Stomach (tissue), 8 donors: ENCODE measurements at regions not wholly inside any gene's neighbourhood (a gene's known extent, or its start where the extent isn't known, plus 50 kb on each side); places are given as distances from the start of the nearest gene placed in this dataset.

Experiments used
- DNase-seq, 2 donors: peaks; one replicate each; pipeline versions ENCODE4 v3.0.0 to v3.0.0-alpha.2; 2013 to 2019
- H3K27ac ChIP-seq, 5 donors: fragments of 200-600 bp in 4 of 5; sonication (generic) in 4 of 5; one replicate each; pipeline ENCODE4 v1.5.1; 2013 to 2019; ENCODE audit warnings: mild to moderate bottlenecking in 1 of 5, moderate library complexity in 1 of 5
- H3K27me3 ChIP-seq, 3 donors: fragments of 200-600 bp; sonication (generic); one replicate each; pipeline ENCODE4 v1.5.1; 2017 to 2019; ENCODE audit warnings: mixed run types in 1 of 3
- H3K36me3 ChIP-seq, 4 donors: fragments of 200-600 bp; sonication (generic); 1 replicate in 3 of 4; 2 replicates in 1 of 4; pipeline ENCODE4 v1.5.1; 2016 to 2019
- H3K4me1 ChIP-seq, 4 donors: fragments of 200-600 bp; sonication (generic); one replicate each; pipeline ENCODE4 v1.5.1; 2016 to 2019
- H3K4me3 ChIP-seq, 4 donors: fragments of 200-600 bp; sonication (generic) in 3 of 4; one replicate each; pipeline ENCODE4 v1.5.1; 2016 to 2019; ENCODE audit warnings: mild to moderate bottlenecking in 1 of 4
- H3K9me3 ChIP-seq, 4 donors: fragments of 200-600 bp; sonication (generic); one replicate each; pipeline ENCODE4 v1.5.1; 2016 to 2019
- CTCF ChIP-seq, 7 experiments: fragments of 450-650 bp in 4 of 7; fragments of 200-600 bp in 3 of 7; sonication (generic) in 3 of 7; IDR thresholded peaks; one replicate each; pipeline ENCODE4 v1.5.1; 2016 to 2019; ENCODE audit warnings: antibody characterized with exemption in 7 of 7, control low read depth in 2 of 7, mild to moderate bottlenecking in 1 of 7
- EP300 ChIP-seq: sonication (generic); formaldehyde crosslinking; IDR thresholded peaks from one replicate; pipeline ENCODE4 v1.6.1; 2017; ENCODE audit warnings: antibody characterized with exemption
- POLR2A ChIP-seq, 4 donors: fragments of 450-650 bp; IDR thresholded peaks; one replicate each; pipeline ENCODE4 v1.6.1; 2016; ENCODE audit warnings: antibody characterized with exemption in 4 of 4, control low read depth in 2 of 4, mild to moderate bottlenecking in 1 of 4, moderate library complexity in 1 of 4
- POLR2AphosphoS5 ChIP-seq, 3 donors: sonication (generic); formaldehyde crosslinking; IDR thresholded peaks; one replicate each; pipeline ENCODE4 v1.6.1; 2016; ENCODE audit warnings: antibody characterized with exemption in 3 of 3
- WGBS, 5 donors: extraction: QIAGEN DNeasy Blood & Tissue Kit in 3 of 5; methylation state at CpG; one replicate each; pipeline versions ENCODE4 v1.1.5 to v1.1.7; 2013 to 2018; 5-methylcytosine and 5-hydroxymethylcytosine counted together
- intact Hi-C: fragments of 100-400 bp; cut with DNase I; formaldehyde crosslinking; loops from one replicate; pipeline ENCODE4 v1.15.1; 2023; ENCODE audit warnings: low total_unique reads
- donor health status: healthy with polysubstance abuse.
- donor health status: Bipolar disorder and iron deficiency.
- donor health status: healthy.

DNA sequence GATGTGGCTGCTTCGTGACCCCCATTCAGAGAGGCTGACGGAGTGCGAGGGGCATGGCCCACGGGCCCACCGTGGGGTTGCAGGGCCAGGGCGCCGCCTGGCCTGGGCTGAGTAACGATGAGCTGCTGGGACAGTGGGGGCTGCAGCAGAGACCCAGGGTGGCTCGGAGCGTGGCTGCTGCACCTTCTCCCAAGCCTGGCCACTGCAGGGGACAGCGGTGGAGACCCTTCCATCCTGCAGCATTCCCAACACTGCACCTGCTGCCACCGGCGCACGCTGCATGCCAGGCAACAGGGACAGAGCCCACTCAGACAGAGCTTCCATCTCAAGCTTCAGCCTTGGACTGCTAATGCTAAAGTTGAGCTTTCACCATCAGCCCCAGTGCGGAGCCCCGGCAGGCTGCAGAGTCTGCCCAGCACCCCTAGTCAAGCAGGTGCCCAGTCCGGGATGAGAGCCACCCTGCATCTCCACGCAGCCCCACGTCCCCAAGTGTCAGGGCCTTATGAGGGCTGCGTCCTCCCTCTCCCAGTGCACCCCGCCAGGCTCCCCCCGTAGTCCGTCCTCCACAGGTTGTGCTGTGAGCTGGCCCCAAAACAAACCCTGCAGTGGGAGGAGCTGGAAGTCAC lies 89.4 kb upstream of the AFDN start:
- WGBS, 5 donors = 89 to 96% (median 91%) methylated on average over 12 to 23 of the region's 23 CpGs
- no peak overlapping the region for H3K4me3 ChIP-seq
- no peaks in the 10 kb centered on the region for H3K9me3 ChIP-seq
- H3K4me1 ChIP-seq = peaks cover 7 to 16% (median 10%) of the 10 kb centered on the region in 4 donors
- TF ChIP-seq POLR2AphosphoS5 (IDR thresholded peaks at IDR 0.05) = no peak
- no peak for TF ChIP-seq POLR2A (IDR thresholded peaks at IDR 0.05)
- TF ChIP-seq CTCF (IDR thresholded peaks at IDR 0.05) = no peak
- no peak for TF ChIP-seq EP300
- intact Hi-C loops = no loop called here
- peaks cover 0 to 9% (median 0%) of the 10 kb centered on the region in 3 donors for H3K27me3 ChIP-seq
- no peak overlapping the region for H3K27ac ChIP-seq
- DNase-seq = peak in 1 of 2 donors; percentile 17
- no peaks in the 10 kb centered on the region for H3K36me3 ChIP-seq

- 91 to 94% (median 92%) methylated on average over 7 to 13 of the region's 13 CpGs for WGBS, 5 donors
- intact Hi-C loops = no loop called here
- peak in 1 of 2 donors; percentile 14 for DNase-seq
Measured at GRCh38 chr6:167738386-167738785, 88.3 kb upstream of the AFDN start.

GRCh38 chr6:167739721-167740475 lies 86.8 kb upstream of the AFDN start:
- Histone ChIP-seq H3K4me3 (no peak overlapping the region), H3K4me1 (peaks cover 0 to 7% (median 2%) of the 10 kb centered on the region in 4 donors), H3K27ac (no peak overlapping the region), H3K36me3 (no peaks in the 10 kb centered on the region), H3K27me3 (peaks cover 0 to 9% (median 0%) of the 10 kb centered on the region in 3 donors), H3K9me3 (peaks cover 0 to 4% (median 2%) of the 10 kb centered on the region in 4 donors)
- no peak for TF ChIP-seq POLR2AphosphoS5 (IDR thresholded peaks at IDR 0.05)
- peak in 1 of 2 donors; percentile 5 for DNase-seq
- intact Hi-C loops = no loop called here
- WGBS, 5 donors = 92 to 97% (median 94%) methylated on average over 23 of the region's 23 CpGs

More at GRCh38 chr6:167738386-167738785, 88.3 kb upstream of the AFDN start:
- peaks cover 0 to 9% (median 0%) of the 10 kb centered on the region in 3 donors for H3K27me3 ChIP-seq
- H3K4me1 ChIP-seq = peaks cover 7 to 22% (median 10%) of the 10 kb centered on the region in 4 donors
- H3K4me3 ChIP-seq = no peak overlapping the region
- H3K9me3 ChIP-seq = no peaks in the 10 kb centered on the region
- H3K36me3 ChIP-seq = no peaks in the 10 kb centered on the region
- no peak overlapping the region for H3K27ac ChIP-seq
- no peak for TF ChIP-seq POLR2AphosphoS5 (IDR thresholded peaks at IDR 0.05)
- TF ChIP-seq EP300 = no peak
- no peak for TF ChIP-seq CTCF (IDR thresholded peaks at IDR 0.05)
- no peak for TF ChIP-seq POLR2A (IDR thresholded peaks at IDR 0.05)

- TF ChIP-seq POLR2AphosphoS5 (IDR thresholded peaks at IDR 0.05) = no peak
- TF ChIP-seq POLR2A (IDR thresholded peaks at IDR 0.05) = no peak
- TF ChIP-seq CTCF (IDR thresholded peaks at IDR 0.05) = no peak
- TF ChIP-seq EP300 = no peak
- H3K36me3 ChIP-seq = no peaks in the 10 kb centered on the region
- H3K4me3 ChIP-seq = no peak overlapping the region
- H3K9me3 ChIP-seq = peaks cover 0 to 4% (median 2%) of the 10 kb centered on the region in 4 donors
- DNase-seq = no peak
- no peak overlapping the region for H3K27ac ChIP-seq
- intact Hi-C loops = no loop called here
- peaks cover 0 to 11% (median 6%) of the 10 kb centered on the region in 4 donors for H3K4me1 ChIP-seq
- peaks cover 0 to under 1% (median 0%) of the 10 kb centered on the region in 3 donors for H3K27me3 ChIP-seq
Measured at GRCh38 chr6:167742719-167743303, 83.9 kb upstream of the AFDN start.
